ENCODE measurements at regions not wholly inside any gene's neighbourhood (a gene's known extent, or its start where the extent isn't known, plus 50 kb on each side); places are given as distances from the start of the nearest gene placed in this dataset.

GRCh38 chr2:238700117-238700457 is 147.8 kb upstream of the TWIST2 start:
- POLR2A ChIA-PET = no interaction called here

GRCh38 chr2:238700506-238701340 is 147.2 kb upstream of the TWIST2 start:
- CTCF ChIA-PET = no interaction called here
- POLR2A ChIA-PET = no interaction called here
- TF ChIP-seq PKNOX1 (IDR thresholded peaks at IDR 0.05) = no peak
- no peak for TF ChIP-seq ARNT (IDR thresholded peaks at IDR 0.05)
- no peak for TF ChIP-seq L3MBTL2 (conservative IDR thresholded peaks at IDR 0.05)
- no peak for TF ChIP-seq ZNF384 (IDR thresholded peaks at IDR 0.05)
- no peak for TF ChIP-seq BHLHE40 (IDR thresholded peaks at IDR 0.05; ENCODE audit: borderline replicate concordance)
- no peak for TF ChIP-seq NFRKB (IDR thresholded peaks at IDR 0.05)
- no peak for TF ChIP-seq ELF4 (IDR thresholded peaks at IDR 0.05)
- TF ChIP-seq HDGF (IDR thresholded peaks at IDR 0.05; ENCODE audit: borderline replicate concordance) = no peak
- TF ChIP-seq FOXM1 (IDR thresholded peaks at IDR 0.05; ENCODE audit: borderline replicate concordance) = no peak
- no peak for TF ChIP-seq SUZ12 (IDR thresholded peaks at IDR 0.05)
- no peak for TF ChIP-seq FOXA1 (IDR thresholded peaks at IDR 0.05)
- no peak for TF ChIP-seq TARDBP (IDR thresholded peaks at IDR 0.05)
- no peak for TF ChIP-seq CTBP1 (IDR thresholded peaks at IDR 0.05; ENCODE audit: borderline replicate concordance)
- TF ChIP-seq FOXK2 (IDR thresholded peaks at IDR 0.05) = no peak
- no peak for DNase-seq (ENCODE audit: extremely low spot score)

More at GRCh38 chr2:238700117-238700457, 147.8 kb upstream of the TWIST2 start:
- TF ChIP-seq L3MBTL2 (conservative IDR thresholded peaks at IDR 0.05) = no peak
- no peak for TF ChIP-seq ARNT (IDR thresholded peaks at IDR 0.05)
- no peak for TF ChIP-seq FOXA1 (IDR thresholded peaks at IDR 0.05)
- TF ChIP-seq TARDBP (IDR thresholded peaks at IDR 0.05) = no peak
- no peak for TF ChIP-seq BHLHE40 (IDR thresholded peaks at IDR 0.05; ENCODE audit: borderline replicate concordance)
- no peak for TF ChIP-seq LEF1 (IDR thresholded peaks at IDR 0.05; ENCODE audit: borderline replicate concordance)
- TF ChIP-seq SP1 (IDR thresholded peaks at IDR 0.05) = no peak
- no peak for DNase-seq (ENCODE audit: extremely low spot score)
- CTCF ChIA-PET = no interaction called here

DNA sequence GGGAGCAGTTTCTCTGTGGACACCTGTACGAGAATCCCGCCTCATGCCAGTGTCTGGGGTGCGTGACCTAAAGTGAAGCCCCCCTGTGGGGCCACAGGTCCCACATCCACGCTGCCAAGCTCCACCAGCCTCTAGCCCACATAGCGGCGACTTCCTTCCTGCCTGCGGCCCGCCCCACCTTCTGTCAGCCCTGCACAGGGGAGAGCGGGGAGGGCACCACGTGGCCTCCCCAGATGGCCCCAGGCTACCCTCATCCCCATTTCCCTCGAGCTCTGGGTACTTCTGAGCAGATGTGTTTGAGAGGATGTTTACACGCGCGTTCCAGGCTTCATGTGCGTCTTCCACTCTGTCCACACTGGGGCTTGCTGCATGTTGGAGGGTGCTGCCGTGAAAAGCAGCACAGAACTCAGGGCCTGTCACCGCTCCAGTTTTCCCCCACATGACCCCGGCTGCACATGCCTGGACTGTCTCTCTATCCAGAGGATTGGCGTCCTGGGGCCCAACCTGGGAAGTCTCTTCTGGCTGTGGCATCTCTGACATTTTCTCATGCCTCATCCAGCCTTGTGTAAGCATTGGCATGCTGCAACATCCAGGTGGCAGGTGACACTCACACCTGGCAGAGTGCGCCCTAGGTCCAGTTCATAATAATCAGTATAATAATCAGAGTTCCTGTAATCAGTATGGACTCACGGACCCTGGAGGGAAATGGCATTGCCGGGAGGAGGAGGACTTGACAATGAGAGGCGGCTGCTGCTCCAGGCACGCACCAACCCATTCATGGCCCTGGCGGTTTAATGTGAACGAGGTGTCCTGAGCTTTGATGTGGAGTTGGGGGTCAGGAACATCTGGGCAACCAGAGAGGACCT is 146.3 kb upstream of the TWIST2 start:
- POLR2A ChIA-PET = no interaction called here
- CTCF ChIA-PET = no interaction called here
- no peak for TF ChIP-seq ZNF384 (IDR thresholded peaks at IDR 0.05)
- TF ChIP-seq ARNT (IDR thresholded peaks at IDR 0.05) = no peak
- TF ChIP-seq ELF4 (IDR thresholded peaks at IDR 0.05) = no peak
- no peak for TF ChIP-seq HDGF (IDR thresholded peaks at IDR 0.05; ENCODE audit: borderline replicate concordance)
- TF ChIP-seq CTBP1 (IDR thresholded peaks at IDR 0.05; ENCODE audit: borderline replicate concordance) = no peak
- TF ChIP-seq SUZ12 (IDR thresholded peaks at IDR 0.05) = no peak
- no peak for TF ChIP-seq PKNOX1 (IDR thresholded peaks at IDR 0.05)
- no peak for TF ChIP-seq BHLHE40 (IDR thresholded peaks at IDR 0.05; ENCODE audit: borderline replicate concordance)
- TF ChIP-seq TARDBP (IDR thresholded peaks at IDR 0.05) = no peak
- TF ChIP-seq FOXM1 (IDR thresholded peaks at IDR 0.05; ENCODE audit: borderline replicate concordance) = no peak
- no peak for TF ChIP-seq FOXA1 (IDR thresholded peaks at IDR 0.05)
- TF ChIP-seq FOXK2 (IDR thresholded peaks at IDR 0.05) = no peak
- no peak for TF ChIP-seq L3MBTL2 (conservative IDR thresholded peaks at IDR 0.05)
- TF ChIP-seq LEF1 (IDR thresholded peaks at IDR 0.05; ENCODE audit: borderline replicate concordance) = no peak
- no peak for DNase-seq (ENCODE audit: extremely low spot score)

DNA sequence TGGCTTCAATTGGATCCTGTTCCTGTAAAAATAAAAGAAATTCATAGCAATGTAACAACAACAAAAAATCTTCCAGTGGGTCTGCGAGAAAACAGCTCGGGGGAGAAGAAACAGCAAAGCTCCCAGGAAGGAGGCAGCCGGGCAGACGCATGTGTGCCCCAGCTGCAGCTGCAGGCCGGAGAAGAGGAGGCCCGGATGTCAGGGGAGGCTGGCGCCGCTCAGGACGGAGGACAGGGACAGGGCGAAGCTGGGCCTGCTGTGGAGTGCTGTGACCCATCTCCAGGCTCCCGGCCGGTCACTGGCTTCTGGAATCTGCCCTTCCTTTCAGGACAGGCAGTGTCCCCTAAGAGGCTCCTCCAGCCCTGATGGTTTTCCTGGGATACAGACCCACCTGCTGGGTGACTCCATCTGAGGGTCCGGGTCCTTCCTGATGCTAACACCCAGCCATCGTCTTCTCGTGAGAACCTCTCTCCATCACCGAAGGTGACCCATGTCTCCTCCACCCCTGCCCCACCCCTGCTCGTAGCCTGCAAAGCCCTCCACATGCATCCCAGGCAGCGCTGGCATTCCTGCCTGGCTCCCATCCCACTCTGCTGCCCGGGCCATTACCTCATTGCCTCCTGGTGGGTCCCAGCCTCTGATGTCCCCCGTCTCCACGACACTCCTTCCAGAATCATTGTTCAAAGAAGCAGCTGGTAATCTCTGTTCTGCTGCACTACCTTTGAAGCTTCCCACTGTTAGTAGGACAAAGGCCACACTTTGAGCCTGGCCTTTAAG is 145.4 kb upstream of the TWIST2 start:
- TF ChIP-seq LEF1 (IDR thresholded peaks at IDR 0.05; ENCODE audit: borderline replicate concordance) (no peak), NFRKB (IDR thresholded peaks at IDR 0.05) (no peak), ELF4 (IDR thresholded peaks at IDR 0.05) (no peak)
- POLR2A ChIA-PET = no interaction called here
- DNase-seq (ENCODE audit: extremely low spot score) = no peak
- CTCF ChIA-PET = no interaction called here

DNA sequence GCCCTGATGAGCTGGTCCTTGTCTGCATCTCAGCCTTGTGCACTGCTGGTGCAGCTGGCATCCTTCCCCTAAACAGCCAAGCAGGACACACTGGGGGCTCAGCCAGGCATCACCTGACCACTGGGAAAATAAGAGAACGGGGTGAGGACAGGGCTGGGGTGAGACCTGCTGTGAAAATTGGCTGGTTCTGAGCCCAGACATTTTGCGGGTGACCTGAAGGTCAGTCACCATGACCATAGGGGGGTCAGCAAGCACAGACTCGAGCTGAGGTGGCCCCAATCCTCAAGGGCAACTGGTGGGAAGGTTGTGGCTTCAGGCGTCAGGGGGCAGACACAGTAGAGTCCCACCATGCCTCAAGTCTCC is 144.9 kb upstream of the TWIST2 start:
- DNase-seq (ENCODE audit: extremely low spot score) = no peak
- POLR2A ChIA-PET = no interaction called here
- CTCF ChIA-PET = no interaction called here
- TF ChIP-seq L3MBTL2 (conservative IDR thresholded peaks at IDR 0.05) (no peak), SUZ12 (IDR thresholded peaks at IDR 0.05) (no peak), PKNOX1 (IDR thresholded peaks at IDR 0.05) (no peak), CTBP1 (IDR thresholded peaks at IDR 0.05; ENCODE audit: borderline replicate concordance) (no peak), ZNF384 (IDR thresholded peaks at IDR 0.05) (no peak), ELF4 (IDR thresholded peaks at IDR 0.05) (no peak), ARNT (IDR thresholded peaks at IDR 0.05) (no peak), TARDBP (IDR thresholded peaks at IDR 0.05) (no peak), LEF1 (IDR thresholded peaks at IDR 0.05; ENCODE audit: borderline replicate concordance) (no peak)

GRCh38 chr2:238703436-238703835 is 144.4 kb upstream of the TWIST2 start:
- no peak for DNase-seq (ENCODE audit: extremely low spot score)
- ChIA-PET POLR2A (no interaction called here), CTCF (no interaction called here)
- no peak for TF ChIP-seq CTBP1 (IDR thresholded peaks at IDR 0.05; ENCODE audit: borderline replicate concordance)
- no peak for TF ChIP-seq HDGF (IDR thresholded peaks at IDR 0.05; ENCODE audit: borderline replicate concordance)
- no peak for TF ChIP-seq FOXM1 (IDR thresholded peaks at IDR 0.05; ENCODE audit: borderline replicate concordance)
- TF ChIP-seq ELF4 (IDR thresholded peaks at IDR 0.05) = no peak
- TF ChIP-seq NFRKB (IDR thresholded peaks at IDR 0.05) = no peak
- no peak for TF ChIP-seq FOXA1 (IDR thresholded peaks at IDR 0.05)
- no peak for TF ChIP-seq TARDBP (IDR thresholded peaks at IDR 0.05)
- no peak for TF ChIP-seq LEF1 (IDR thresholded peaks at IDR 0.05; ENCODE audit: borderline replicate concordance)
